Keratinocyte (primary cell): ENCODE measurements at regions not wholly inside any gene's neighbourhood (a gene's known extent, or its start where the extent isn't known, plus 50 kb on each side); places are given as distances from the start of the nearest gene placed in this dataset.

ENCODE experiments used
- DNase-seq: peaks from one replicate; pipeline ENCODE4 v3.0.0-alpha.2; 2011; ENCODE audit warnings: low read depth, missing footprints, low spot score
- FAIRE-seq: peaks from 2 replicates; lab custom pipeline; 2011; peaks lifted over from hg19 to GRCh38; lab: Jason Lieb, UNC
- H2AFZ ChIP-seq: 2 replicates; pipeline ENCODE4 v1.6.0; 2012; ENCODE audit warnings: low read length, control low read depth, inconsistent platforms; ENCODE audit not compliant: control insufficient read depth
- H3K27ac ChIP-seq: 2 replicates; pipeline ENCODE4 v1.5.1; 2011; ENCODE audit warnings: low read length; ENCODE audit not compliant: control insufficient read depth, insufficient read depth
- H3K27me3 ChIP-seq: 3 replicates; pipeline ENCODE4 v1.6.0; 2011; ENCODE audit warnings: low read length; ENCODE audit not compliant: control insufficient read depth, insufficient read depth; ENCODE audit errors: extremely low read depth
- H3K36me3 ChIP-seq, 2 experiments: 2 replicates in 1 of 2; 3 replicates in 1 of 2; pipeline ENCODE4 v1.5.1; 2011; ENCODE audit warnings: low read length in 2 of 2, mild to moderate bottlenecking in 1 of 2; ENCODE audit not compliant: control insufficient read depth in 2 of 2, insufficient read depth in 2 of 2; ENCODE audit errors: extremely low read depth in 1 of 2
- H3K4me1 ChIP-seq: 3 replicates; pipeline ENCODE4 v1.5.1; 2011; ENCODE audit warnings: low read length; ENCODE audit not compliant: control insufficient read depth, insufficient read depth; ENCODE audit errors: extremely low read depth
- H3K4me2 ChIP-seq: 3 replicates; pipeline ENCODE4 v1.6.0; 2011; ENCODE audit warnings: low read depth, low read length; ENCODE audit not compliant: control insufficient read depth, insufficient read depth; ENCODE audit errors: extremely low read depth
- H3K4me3 ChIP-seq, 3 experiments: fragments of 200-600 bp in 1 of 3; sonication (generic) in 1 of 3; 2 replicates in 2 of 3; 3 replicates in 1 of 3; pipeline ENCODE4 v1.5.1; 2011 to 2016; ENCODE audit warnings: low read length in 3 of 3, mild to moderate bottlenecking in 3 of 3, control low read depth in 2 of 3, inconsistent platforms in 1 of 3, low read depth in 1 of 3, mixed read lengths in 1 of 3, mixed run types in 1 of 3, moderate library complexity in 1 of 3; ENCODE audit not compliant: control insufficient read depth in 2 of 3, insufficient read depth in 2 of 3; ENCODE audit errors: extremely low read depth in 1 of 3
- H3K79me2 ChIP-seq: 2 replicates; pipeline ENCODE4 v1.6.0; 2012; ENCODE audit warnings: low read length; ENCODE audit not compliant: control insufficient read depth, insufficient read depth
- H3K9ac ChIP-seq: 3 replicates; pipeline ENCODE4 v1.6.0; 2011; ENCODE audit warnings: low read length; ENCODE audit not compliant: control insufficient read depth, insufficient read depth; ENCODE audit errors: extremely low read depth
- H3K9me1 ChIP-seq: 3 replicates; pipeline ENCODE4 v1.6.0; 2011; ENCODE audit warnings: low read length; ENCODE audit not compliant: control insufficient read depth, insufficient read depth; ENCODE audit errors: extremely low read depth
- H3K9me3 ChIP-seq: 2 replicates; pipeline ENCODE4 v1.5.1; 2012; ENCODE audit warnings: low read depth, low read length; ENCODE audit not compliant: control insufficient read depth
- H4K20me1 ChIP-seq: 3 replicates; pipeline ENCODE4 v1.6.0; 2011; ENCODE audit warnings: low read length; ENCODE audit not compliant: control insufficient read depth, insufficient read depth; ENCODE audit errors: extremely low read depth
- CTCF ChIP-seq, 3 experiments: IDR thresholded peaks in 1 of 3; conservative IDR thresholded peaks in 1 of 3; optimal IDR thresholded peaks in 1 of 3; 2 replicates in 2 of 3; 3 replicates in 1 of 3; pipeline versions ENCODE3 to v1.5.1; 2011; ENCODE audit warnings: low read length in 3 of 3, mild to moderate bottlenecking in 3 of 3, moderate library complexity in 2 of 3, control low read depth in 1 of 3, inconsistent platforms in 1 of 3; ENCODE audit not compliant: insufficient read depth in 2 of 3; ENCODE audit errors: extremely low read depth in 1 of 3
- EZH2 ChIP-seq: IDR thresholded peaks from one replicate; pipeline ENCODE4 v1.6.1; 2012; ENCODE audit warnings: inconsistent platforms, mild to moderate bottlenecking, low read length, moderate library complexity
- dilution Hi-C: fragments of 300-500 bp; cut with MboI; formaldehyde crosslinking; loops from one replicate; pipeline ENCODE4 v1.7.0; 2020; ENCODE audit warnings: low sequenced_read_pairs; ENCODE audit not compliant: extremely low pct_ligation_motif_present

DNA sequence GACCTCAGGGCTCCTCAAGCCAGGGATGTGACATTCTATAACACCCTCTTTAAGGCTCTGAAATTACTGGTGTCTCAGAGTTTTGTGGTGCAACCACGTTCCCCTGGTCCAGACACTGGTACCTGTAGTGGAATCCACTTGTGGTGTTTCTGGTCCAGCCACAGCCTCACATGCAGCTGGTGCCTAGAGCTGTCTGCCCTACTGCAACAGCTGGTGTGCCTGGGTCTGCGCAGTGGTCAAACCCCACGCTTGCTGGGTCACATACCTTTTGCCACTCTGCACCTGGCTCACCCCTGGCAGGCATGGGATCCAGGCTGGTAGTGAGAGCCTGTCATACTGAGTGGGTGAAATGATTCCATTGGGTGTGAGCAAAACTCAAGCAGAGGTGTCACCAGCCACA lies 1230.2 kb upstream of the EYS start:
- Histone ChIP-seq H3K9me1 (no peaks in the 10 kb centered on the region), H2AFZ (no peak overlapping the region), H3K9me3 (no peaks in the 10 kb centered on the region), H3K9ac (no peak overlapping the region), H3K79me2 (no peaks in the 10 kb centered on the region), H3K27me3 (no peaks in the 10 kb centered on the region), H3K36me3 (no peaks in the 10 kb centered on the region), H3K4me3 (no peak overlapping the region), H4K20me1 (no peaks in the 10 kb centered on the region), H3K4me2 (no peak overlapping the region), H3K4me1 (no peaks in the 10 kb centered on the region), H3K27ac (no peak overlapping the region)
- no peak for FAIRE-seq
- no peak for DNase-seq
- dilution Hi-C loops = no loop called here
- TF ChIP-seq EZH2 = no peak
- TF ChIP-seq CTCF (optimal IDR thresholded peaks at IDR 0.05 in 1 of 3, IDR thresholded peaks at IDR 0.05 in 1 of 3, conservative IDR thresholded peaks at IDR 0.05 in 1 of 3; ENCODE audit: extremely low read depth in 1 of 3, insufficient read depth in 2 of 3, low read length in 3 of 3) = no peak

DNA sequence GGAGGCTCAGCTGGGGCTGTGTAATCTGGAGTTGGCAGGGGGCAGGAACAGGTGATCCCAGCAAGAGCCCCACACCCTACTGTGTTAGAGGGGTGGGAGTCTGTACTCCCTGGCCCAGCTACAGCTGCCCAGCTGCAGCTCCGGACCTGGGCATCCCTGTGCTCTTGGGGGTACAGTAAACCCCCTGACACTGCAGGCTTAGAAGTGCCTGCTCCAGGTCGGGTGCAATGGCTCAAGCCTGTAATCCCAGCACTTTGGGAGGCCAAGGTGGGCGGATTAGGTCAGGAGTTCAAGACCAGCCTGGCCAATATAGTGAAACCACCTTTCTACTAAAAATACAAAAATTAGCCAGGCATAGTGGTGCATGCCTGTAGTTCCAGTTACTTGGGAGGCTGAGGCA lies 1228.6 kb upstream of the EYS start:
- no peaks in the 10 kb centered on the region for H3K79me2 ChIP-seq
- no peak for FAIRE-seq
- H3K36me3 ChIP-seq = no peaks in the 10 kb centered on the region
- no peaks in the 10 kb centered on the region for H4K20me1 ChIP-seq
- DNase-seq = no peak
- TF ChIP-seq EZH2 (no peak), CTCF (optimal IDR thresholded peaks at IDR 0.05 in 1 of 3, IDR thresholded peaks at IDR 0.05 in 1 of 3, conservative IDR thresholded peaks at IDR 0.05 in 1 of 3; ENCODE audit: extremely low read depth in 1 of 3, insufficient read depth in 2 of 3, low read length in 3 of 3) (no peak)
- dilution Hi-C loops = no loop called here
- H3K27ac ChIP-seq = no peak overlapping the region
- H3K9me1 ChIP-seq = no peaks in the 10 kb centered on the region
- no peak overlapping the region for H3K4me2 ChIP-seq
- H3K9me3 ChIP-seq = no peaks in the 10 kb centered on the region
- H3K9ac ChIP-seq = no peak overlapping the region
- no peak overlapping the region for H3K4me3 ChIP-seq
- H3K4me1 ChIP-seq = peaks cover 8% of the 10 kb centered on the region
- H2AFZ ChIP-seq = no peak overlapping the region
- H3K27me3 ChIP-seq = no peaks in the 10 kb centered on the region
